Choroid plexus epithelial cell (primary cell): ENCODE measurements at regions not wholly inside any gene's neighbourhood (a gene's known extent, or its start where the extent isn't known, plus 50 kb on each side); places are given as distances from the start of the nearest gene placed in this dataset.

Experiments used
- DNase-seq: peaks from one replicate; pipeline ENCODE4 v3.0.0-alpha.2; 2010; ENCODE audit warnings: low read depth
- H3K4me3 ChIP-seq: 2 replicates; pipeline ENCODE4 v1.5.1; 2011; ENCODE audit warnings: low read depth, mild to moderate bottlenecking, control low read depth, low read length, moderate library complexity
- TF ChIP-seq, protein P1 (sequence below): conservative IDR thresholded peaks from 2 replicates; pipeline ENCODE4 v1.5.1; 2011; ENCODE audit warnings: low read depth, mild to moderate bottlenecking, control low read depth, inconsistent platforms, low read length, moderate library complexity

DNA sequence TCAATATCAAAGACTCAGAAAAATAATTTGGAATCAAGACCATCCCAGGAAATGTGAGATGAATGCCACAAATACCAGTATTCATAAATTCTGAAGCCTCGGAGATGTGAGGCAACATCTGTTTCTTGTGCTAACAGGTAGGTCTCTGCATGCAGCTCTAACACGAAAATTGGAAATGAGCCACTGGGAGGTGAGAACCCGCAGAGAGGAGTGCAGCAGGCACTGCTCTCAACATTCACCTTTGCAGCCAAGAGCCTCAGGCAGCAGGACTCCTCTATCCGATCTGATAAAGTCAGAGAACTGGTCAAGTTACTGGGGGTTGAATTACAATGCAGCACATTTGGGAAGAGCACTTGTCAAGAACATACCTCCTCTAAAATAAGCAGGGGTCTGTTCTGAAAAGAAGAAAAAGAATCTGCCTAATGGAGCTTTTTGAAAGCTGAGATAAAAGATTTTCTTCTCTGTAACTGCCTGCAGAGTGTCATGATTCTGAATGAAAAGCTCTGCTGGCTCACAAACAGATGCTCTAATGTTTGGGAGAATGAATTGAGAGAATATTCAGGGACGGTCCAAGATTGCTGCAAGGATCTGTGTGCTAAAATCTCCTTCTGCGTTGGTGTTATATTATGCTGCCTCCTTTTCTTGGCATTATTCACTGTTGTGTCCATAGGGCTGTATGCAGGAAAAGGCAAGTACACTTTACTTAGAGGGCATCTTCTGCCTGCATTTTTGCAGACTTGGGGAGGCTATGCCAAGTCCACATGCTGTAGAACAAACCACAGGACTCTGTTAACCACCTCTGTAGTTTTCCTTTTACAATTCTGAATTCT, 209.6 kb upstream of the KRR1 start:
- H3K4me3 ChIP-seq = no peak overlapping the region
- TF ChIP-seq, protein P1, sequence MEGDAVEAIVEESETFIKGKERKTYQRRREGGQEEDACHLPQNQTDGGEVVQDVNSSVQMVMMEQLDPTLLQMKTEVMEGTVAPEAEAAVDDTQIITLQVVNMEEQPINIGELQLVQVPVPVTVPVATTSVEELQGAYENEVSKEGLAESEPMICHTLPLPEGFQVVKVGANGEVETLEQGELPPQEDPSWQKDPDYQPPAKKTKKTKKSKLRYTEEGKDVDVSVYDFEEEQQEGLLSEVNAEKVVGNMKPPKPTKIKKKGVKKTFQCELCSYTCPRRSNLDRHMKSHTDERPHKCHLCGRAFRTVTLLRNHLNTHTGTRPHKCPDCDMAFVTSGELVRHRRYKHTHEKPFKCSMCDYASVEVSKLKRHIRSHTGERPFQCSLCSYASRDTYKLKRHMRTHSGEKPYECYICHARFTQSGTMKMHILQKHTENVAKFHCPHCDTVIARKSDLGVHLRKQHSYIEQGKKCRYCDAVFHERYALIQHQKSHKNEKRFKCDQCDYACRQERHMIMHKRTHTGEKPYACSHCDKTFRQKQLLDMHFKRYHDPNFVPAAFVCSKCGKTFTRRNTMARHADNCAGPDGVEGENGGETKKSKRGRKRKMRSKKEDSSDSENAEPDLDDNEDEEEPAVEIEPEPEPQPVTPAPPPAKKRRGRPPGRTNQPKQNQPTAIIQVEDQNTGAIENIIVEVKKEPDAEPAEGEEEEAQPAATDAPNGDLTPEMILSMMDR = no peak
- peak; percentile 44 for DNase-seq

- TF ChIP-seq, protein P1 = no peak
- H3K4me3 ChIP-seq = no peak overlapping the region
- no peak for DNase-seq
These were observed 206.5 kb upstream of the KRR1 start for GRCh38 chr12:75717902-75718301.

GRCh38 chr12:75716291-75717025, 205.0 kb upstream of the KRR1 start:
- TF ChIP-seq, protein P1 = no peak
- no peak overlapping the region for H3K4me3 ChIP-seq
- no peak for DNase-seq

DNA sequence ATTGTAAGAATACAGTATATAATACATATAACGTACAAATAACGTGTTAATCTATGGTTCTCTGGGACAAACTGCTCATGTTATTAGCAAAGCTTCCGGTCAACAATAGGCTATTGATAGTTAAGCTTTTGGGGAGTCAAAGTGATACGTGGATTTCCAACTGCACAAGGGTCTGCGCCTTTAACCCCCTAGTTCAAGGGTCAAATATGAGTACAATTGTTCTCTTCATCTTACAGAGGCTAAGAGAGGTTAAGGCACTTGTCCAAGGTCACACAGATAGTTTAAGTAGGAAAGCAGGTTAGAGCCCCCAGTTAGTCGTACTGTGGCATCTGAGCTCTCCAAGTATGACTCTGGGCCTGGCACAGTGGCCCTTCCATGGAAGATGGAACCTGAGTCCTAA, 204.3 kb upstream of the KRR1 start:
- TF ChIP-seq, protein P1 = no peak
- DNase-seq = no peak
- no peak overlapping the region for H3K4me3 ChIP-seq

GRCh38 chr12:75715323-75715644, 203.9 kb upstream of the KRR1 start:
- no peak for DNase-seq
- TF ChIP-seq, protein P1 = no peak
- no peak overlapping the region for H3K4me3 ChIP-seq

DNA sequence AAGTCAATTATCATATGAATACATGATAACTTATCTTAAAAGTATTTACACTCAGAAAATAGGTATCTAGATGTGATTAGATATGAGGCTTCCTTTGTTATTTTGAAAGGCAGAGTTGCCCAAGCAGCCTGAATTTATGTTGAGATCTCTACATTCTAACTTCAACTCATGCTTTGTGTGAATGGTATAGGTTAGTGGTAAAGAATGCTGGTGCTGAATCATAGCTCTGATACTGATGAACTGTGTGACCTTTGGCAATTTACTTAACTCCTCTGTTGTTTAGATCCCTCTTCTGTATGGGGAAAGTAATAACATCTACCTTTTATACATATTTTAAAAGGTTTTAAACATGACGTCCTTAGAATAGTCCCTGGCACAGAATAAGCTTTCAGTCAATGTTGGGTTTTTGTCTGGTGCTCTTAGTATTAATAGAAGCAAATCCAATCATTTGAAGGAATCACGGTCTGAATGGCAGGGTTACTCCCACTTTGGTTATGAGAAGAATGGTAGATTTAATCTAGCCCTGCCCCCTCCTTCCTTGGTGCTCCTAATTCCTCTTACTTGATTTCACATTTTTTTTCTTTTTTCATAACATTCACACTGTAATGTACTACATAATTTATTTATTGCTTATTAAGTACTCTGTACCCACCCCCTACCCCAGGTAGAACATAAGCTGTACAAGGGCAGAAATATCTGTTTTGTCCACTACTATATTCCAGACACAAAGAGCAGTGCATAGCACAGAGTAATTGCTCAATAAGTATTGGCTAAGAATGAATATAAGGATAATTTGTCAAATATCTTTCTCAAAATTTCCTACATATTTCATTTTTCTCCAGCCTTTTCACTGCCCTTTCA, 203.3 kb upstream of the KRR1 start:
- H3K4me3 ChIP-seq = no peak overlapping the region
- TF ChIP-seq, protein P1 = no peak
- DNase-seq = no peak
